ENCODE measurements at regions not wholly inside any gene's neighbourhood (a gene's known extent, or its start where the extent isn't known, plus 50 kb on each side); places are given as distances from the start of the nearest gene placed in this dataset.
"Not testable (repeated sequence)": the region's sequence is repeated elsewhere in the genome, so short reads cannot be mapped to it uniquely, and the experiment has no call there.

DNA sequence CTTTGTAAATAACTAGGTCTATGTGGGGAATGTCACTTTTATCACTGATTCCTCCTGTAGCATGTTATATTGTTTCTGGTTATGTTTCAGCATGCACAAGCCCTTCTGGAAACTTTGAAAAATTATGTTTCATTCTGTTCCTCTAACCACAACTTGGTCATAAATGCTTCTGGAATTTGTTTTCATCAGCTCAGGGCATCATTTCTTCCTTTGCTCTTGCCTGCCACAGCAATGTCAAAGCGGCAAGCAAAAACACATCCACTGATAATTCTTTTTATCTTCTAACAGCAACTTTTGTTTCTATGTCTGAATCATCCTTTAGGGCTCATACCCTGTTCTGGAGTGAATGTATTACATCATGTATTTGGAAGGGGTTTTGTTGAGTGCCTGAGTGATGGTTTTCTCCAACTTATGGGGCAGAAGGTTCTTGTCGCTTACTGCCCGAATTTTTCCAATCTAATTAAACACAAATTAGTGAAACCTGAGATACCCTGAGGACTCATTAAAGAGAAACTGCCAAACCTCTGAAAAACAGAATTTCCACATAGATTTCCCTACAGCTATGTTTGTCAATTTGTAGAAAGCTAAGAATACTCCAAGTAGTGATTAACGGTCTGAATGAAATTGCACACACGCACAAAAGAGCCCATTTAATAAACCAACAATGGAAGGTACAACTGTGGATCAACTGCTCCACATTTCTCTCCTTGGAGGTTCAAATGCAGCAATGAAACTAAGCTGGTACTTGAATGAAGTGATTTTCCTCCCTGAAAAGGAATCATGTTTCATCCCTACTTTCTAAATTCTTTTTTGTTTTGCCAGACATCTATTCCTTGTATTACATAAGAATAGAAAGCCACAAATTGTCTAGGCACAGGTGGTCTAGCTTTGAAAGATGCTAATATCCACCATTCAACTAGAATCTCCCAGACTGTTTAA, 173.5 kb upstream of the KRR1 start:
- ATAC-seq (ENCODE audit: poor library complexity) (no peak), DNase-seq (no peak)
- H3K27ac ChIP-seq (ENCODE audit: low read depth in 1 of 2, low read length in 2 of 2), result no peak overlapping the region
- POLR2A ChIA-PET, result no interaction called here
- peaks cover 1% of the 10 kb centered on the region for H3K9me3 Mint-ChIP-seq
- H3K4me1 ChIP-seq (ENCODE audit: insufficient read depth, low read length), result no peaks in the 10 kb centered on the region
- no peaks in the 10 kb centered on the region for H3K36me3 ChIP-seq (ENCODE audit: insufficient read depth, low read length)
- H3K27me3 Mint-ChIP-seq, result peaks cover 3% of the 10 kb centered on the region
- intact Hi-C loops (cut with DNase I, micrococcal nuclease), result no loop called here
- H3K4me3 Mint-ChIP-seq, result no peak overlapping the region
- no peak overlapping the region for H3K27ac Mint-ChIP-seq
- H3K4me1 Mint-ChIP-seq (ENCODE audit: low read depth), result no peaks in the 10 kb centered on the region
- no peaks in the 10 kb centered on the region for H3K36me3 Mint-ChIP-seq (ENCODE audit: low read depth)
- CTCF ChIA-PET, result no interaction called here
- H3K4me3 ChIP-seq (ENCODE audit: low read length), result no peak overlapping the region
- TF ChIP-seq, protein P1, sequence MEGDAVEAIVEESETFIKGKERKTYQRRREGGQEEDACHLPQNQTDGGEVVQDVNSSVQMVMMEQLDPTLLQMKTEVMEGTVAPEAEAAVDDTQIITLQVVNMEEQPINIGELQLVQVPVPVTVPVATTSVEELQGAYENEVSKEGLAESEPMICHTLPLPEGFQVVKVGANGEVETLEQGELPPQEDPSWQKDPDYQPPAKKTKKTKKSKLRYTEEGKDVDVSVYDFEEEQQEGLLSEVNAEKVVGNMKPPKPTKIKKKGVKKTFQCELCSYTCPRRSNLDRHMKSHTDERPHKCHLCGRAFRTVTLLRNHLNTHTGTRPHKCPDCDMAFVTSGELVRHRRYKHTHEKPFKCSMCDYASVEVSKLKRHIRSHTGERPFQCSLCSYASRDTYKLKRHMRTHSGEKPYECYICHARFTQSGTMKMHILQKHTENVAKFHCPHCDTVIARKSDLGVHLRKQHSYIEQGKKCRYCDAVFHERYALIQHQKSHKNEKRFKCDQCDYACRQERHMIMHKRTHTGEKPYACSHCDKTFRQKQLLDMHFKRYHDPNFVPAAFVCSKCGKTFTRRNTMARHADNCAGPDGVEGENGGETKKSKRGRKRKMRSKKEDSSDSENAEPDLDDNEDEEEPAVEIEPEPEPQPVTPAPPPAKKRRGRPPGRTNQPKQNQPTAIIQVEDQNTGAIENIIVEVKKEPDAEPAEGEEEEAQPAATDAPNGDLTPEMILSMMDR (IDR thresholded peaks at IDR 0.05), result no peak
- no peaks in the 10 kb centered on the region for H3K9me3 ChIP-seq (ENCODE audit: control insufficient read depth in 1 of 2, insufficient read depth in 1 of 2, low read length in 2 of 2)
- H3K27me3 ChIP-seq (ENCODE audit: control insufficient read depth in 1 of 2, insufficient read depth in 2 of 2, low read length in 2 of 2), result no peaks in the 10 kb centered on the region

DNA sequence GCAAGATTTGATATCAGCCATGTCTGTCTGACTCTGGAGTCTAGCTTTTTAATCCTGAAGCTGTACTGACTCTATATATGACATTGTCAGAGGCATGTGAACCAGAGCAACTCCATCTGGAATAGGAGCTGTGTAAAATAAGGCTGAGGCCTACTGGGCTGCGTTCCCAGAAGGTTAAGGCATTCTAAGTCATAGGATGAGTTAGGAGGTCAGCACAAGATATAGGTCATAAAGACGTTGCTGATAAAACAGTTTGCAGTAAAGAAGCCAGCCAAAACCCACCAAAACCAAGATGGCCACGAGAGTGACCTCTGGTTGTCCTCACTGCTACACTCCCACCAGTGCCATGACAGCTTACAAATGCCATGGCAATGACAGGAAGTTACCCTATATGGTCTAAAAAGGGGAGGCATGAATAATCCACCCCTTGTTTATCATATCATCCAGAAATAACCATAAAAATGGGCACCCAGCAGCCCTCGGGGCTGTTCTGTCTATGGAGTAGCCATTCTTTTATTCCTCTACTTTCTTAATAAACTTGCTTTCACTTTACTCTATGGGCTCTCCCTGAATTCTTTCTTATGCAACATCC, 172.7 kb upstream of the KRR1 start:
- H3K4me1 ChIP-seq (ENCODE audit: insufficient read depth, low read length); H3K4me1 Mint-ChIP-seq (ENCODE audit: low read depth); H3K4me3 ChIP-seq (ENCODE audit: low read length); H3K27me3 ChIP-seq (ENCODE audit: control insufficient read depth in 1 of 2, insufficient read depth in 2 of 2, low read length in 2 of 2); H3K27ac Mint-ChIP-seq; CTCF ChIA-PET; POLR2A ChIA-PET; H3K27ac ChIP-seq (ENCODE audit: low read depth in 1 of 2, low read length in 2 of 2); H3K9me3 ChIP-seq (ENCODE audit: control insufficient read depth in 1 of 2, insufficient read depth in 1 of 2, low read length in 2 of 2); H3K36me3 Mint-ChIP-seq (ENCODE audit: low read depth); intact Hi-C loops (cut with DNase I, micrococcal nuclease); H3K4me3 Mint-ChIP-seq; H3K27me3 Mint-ChIP-seq; H3K9me3 Mint-ChIP-seq; H3K36me3 ChIP-seq (ENCODE audit: insufficient read depth, low read length); ATAC-seq (ENCODE audit: poor library complexity); DNase-seq: not testable (repeated sequence)

DNA sequence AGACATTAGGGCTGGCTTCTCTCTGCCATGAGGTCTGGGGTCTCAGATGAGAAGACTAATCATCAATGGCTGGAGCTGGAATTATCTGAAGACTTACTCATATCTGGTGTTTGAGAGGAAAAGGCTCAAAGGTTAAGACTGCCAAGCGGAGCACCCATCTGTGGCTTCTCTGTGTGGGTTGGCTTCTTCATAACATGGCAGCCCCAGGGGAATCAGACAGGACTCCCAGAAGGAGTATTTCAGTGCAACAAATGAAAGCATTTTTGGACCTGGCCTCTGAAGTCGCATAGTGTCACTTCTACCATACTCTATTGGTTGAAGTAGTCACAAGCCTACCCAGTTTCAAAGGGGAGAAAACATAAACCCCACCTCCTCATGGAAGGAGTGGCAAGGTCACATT, 171.8 kb upstream of the KRR1 start:
- Mint-ChIP-seq H3K36me3 (ENCODE audit: low read depth) (no peaks in the 10 kb centered on the region), H3K27me3 (peaks cover 3% of the 10 kb centered on the region), H3K4me1 (ENCODE audit: low read depth) (no peaks in the 10 kb centered on the region), H3K4me3 (no peak overlapping the region), H3K9me3 (peaks cover 2% of the 10 kb centered on the region), H3K27ac (no peak overlapping the region)
- no peak overlapping the region for H3K27ac ChIP-seq (ENCODE audit: low read depth in 1 of 2, low read length in 2 of 2)
- no peaks in the 10 kb centered on the region for H3K9me3 ChIP-seq (ENCODE audit: control insufficient read depth in 1 of 2, insufficient read depth in 1 of 2, low read length in 2 of 2)
- ChIA-PET CTCF (no interaction called here), POLR2A (no interaction called here)
- H3K36me3 ChIP-seq (ENCODE audit: insufficient read depth, low read length), result no peaks in the 10 kb centered on the region
- no peaks in the 10 kb centered on the region for H3K4me1 ChIP-seq (ENCODE audit: insufficient read depth, low read length)
- H3K27me3 ChIP-seq (ENCODE audit: control insufficient read depth in 1 of 2, insufficient read depth in 2 of 2, low read length in 2 of 2), result no peaks in the 10 kb centered on the region
- intact Hi-C loops (cut with DNase I, micrococcal nuclease), result no loop called here
- DNase-seq (no peak), ATAC-seq (ENCODE audit: poor library complexity) (no peak)
- H3K4me3 ChIP-seq (ENCODE audit: low read length), result no peak overlapping the region
- TF ChIP-seq, protein P1 (IDR thresholded peaks at IDR 0.05), result no peak

All from CD4-positive, alpha-beta T cell (primary cell).